Esophagus muscularis mucosa (tissue), 4 donors: ENCODE measurements at regions not wholly inside any gene's neighbourhood (a gene's known extent, or its start where the extent isn't known, plus 50 kb on each side); places are given as distances from the start of the nearest gene placed in this dataset.
"Not testable (repeated sequence)": the region's sequence is repeated elsewhere in the genome, so short reads cannot be mapped to it uniquely, and the experiment has no call there.

Source experiments
- DNase-seq: peaks from one replicate; pipeline ENCODE4 v3.0.0-alpha.2; 2017; ENCODE audit errors: extremely low spot score
- H3K27ac ChIP-seq, 4 donors: fragments of 200-600 bp; sonication (generic); replicated peaks in 1 of 4; 1 replicate in 3 of 4; 2 replicates in 1 of 4; pipeline ENCODE4 v1.5.1; 2016 to 2019; ENCODE audit warnings: mild to moderate bottlenecking in 1 of 4
- H3K27me3 ChIP-seq, 4 donors: fragments of 200-600 bp; sonication (generic); one replicate each; pipeline versions ENCODE4 v1.5.1 to v1.6.0; 2016 to 2019
- H3K36me3 ChIP-seq, 4 donors: fragments of 200-600 bp; sonication (generic); one replicate each; pipeline ENCODE4 v1.5.1; 2016 to 2019
- H3K4me1 ChIP-seq, 4 donors: fragments of 200-600 bp; sonication (generic); one replicate each; pipeline ENCODE4 v1.5.1; 2016 to 2019
- H3K4me3 ChIP-seq, 4 donors: fragments of 200-600 bp; sonication (generic); 1 replicate in 2 of 4; 2 replicates in 2 of 4; pipeline ENCODE4 v1.5.1; 2016 to 2019; ENCODE audit warnings: mild to moderate bottlenecking in 4 of 4, moderate library complexity in 1 of 4
- H3K9me3 ChIP-seq, 4 donors: fragments of 200-600 bp; sonication (generic); 1 replicate in 3 of 4; 2 replicates in 1 of 4; pipeline ENCODE4 v1.5.1; 2016 to 2019
- CTCF ChIP-seq, 3 experiments: fragments of 200-600 bp in 2 of 3; fragments of 450-650 bp in 1 of 3; sonication (generic) in 2 of 3; IDR thresholded peaks; one replicate each; pipeline ENCODE4 v1.5.1; 2017 to 2019; ENCODE audit warnings: antibody characterized with exemption in 3 of 3, mild to moderate bottlenecking in 2 of 3, moderate library complexity in 1 of 3
- EP300 ChIP-seq: sonication (generic); formaldehyde crosslinking; IDR thresholded peaks from one replicate; pipeline ENCODE4 v1.6.1; 2017; ENCODE audit warnings: antibody characterized with exemption
- POLR2A ChIP-seq: fragments of 450-650 bp; IDR thresholded peaks from one replicate; pipeline ENCODE4 v1.6.1; 2017; ENCODE audit warnings: antibody characterized with exemption, moderate library complexity, mild to moderate bottlenecking, low read depth
- POLR2AphosphoS5 ChIP-seq, 2 donors: sonication (generic); formaldehyde crosslinking; IDR thresholded peaks; one replicate each; pipeline ENCODE4 v1.6.1; 2017; ENCODE audit warnings: antibody characterized with exemption in 2 of 2
- WGBS: methylation state at CpG from one replicate; pipeline ENCODE4 v1.1.5; 2018; 5-methylcytosine and 5-hydroxymethylcytosine counted together
- intact Hi-C: fragments of 100-400 bp; cut with DNase I; formaldehyde crosslinking; loops from one replicate; pipeline ENCODE4 v1.15.1; 2023

GRCh38 chr2:239869272-239870155 is 155.6 kb downstream of the NDUFA10 start:
- no peaks in the 10 kb centered on the region for H3K27me3 ChIP-seq
- peaks cover 0 to 4% (median 0%) of the 10 kb centered on the region in 4 donors for H3K4me1 ChIP-seq
- DNase-seq = peak; percentile 66
- WGBS = 91% methylated on average over 24 of the region's 29 CpGs
- no peak overlapping the region for H3K4me3 ChIP-seq
- intact Hi-C loops = no loop called here
- TF ChIP-seq POLR2A (no peak), EP300 (no peak), CTCF (IDR thresholded peaks at IDR 0.05) (no peak), POLR2AphosphoS5 (IDR thresholded peaks at IDR 0.05) (no peak)
- H3K9me3 ChIP-seq = no peaks in the 10 kb centered on the region
- no peaks in the 10 kb centered on the region for H3K36me3 ChIP-seq
- no peak overlapping the region for H3K27ac ChIP-seq

GRCh38 chr2:239868556-239869181 is 156.5 kb downstream of the NDUFA10 start:
- DNase-seq = peak; percentile 77
- H3K27ac ChIP-seq = no peak overlapping the region
- H3K27me3 ChIP-seq = no peaks in the 10 kb centered on the region
- intact Hi-C loops = no loop called here
- H3K4me1 ChIP-seq = no peaks in the 10 kb centered on the region
- no peak overlapping the region for H3K4me3 ChIP-seq
- no peaks in the 10 kb centered on the region for H3K36me3 ChIP-seq
- no peaks in the 10 kb centered on the region for H3K9me3 ChIP-seq
- no peak for TF ChIP-seq POLR2AphosphoS5 (IDR thresholded peaks at IDR 0.05)
- no peak for TF ChIP-seq CTCF (IDR thresholded peaks at IDR 0.05)
- TF ChIP-seq POLR2A = no peak
- TF ChIP-seq EP300 = no peak
- 93% methylated on average over 4 of the region's 4 CpGs for WGBS

GRCh38 chr2:239866778-239867177 is 158.4 kb downstream of the NDUFA10 start:
- Histone ChIP-seq H3K4me1 (no peaks in the 10 kb centered on the region), H3K36me3 (no peaks in the 10 kb centered on the region), H3K9me3 (no peaks in the 10 kb centered on the region), H3K27me3 (no peaks in the 10 kb centered on the region), H3K27ac (no peak overlapping the region), H3K4me3 (no peak overlapping the region)
- no peak for DNase-seq
- WGBS = 90% methylated on average over 3 of the region's 3 CpGs
- intact Hi-C loops = no loop called here
- no peak for TF ChIP-seq CTCF (IDR thresholded peaks at IDR 0.05)
- no peak for TF ChIP-seq POLR2A

GRCh38 chr2:239866350-239866749 is 158.8 kb downstream of the NDUFA10 start:
- intact Hi-C loops = no loop called here
- no peaks in the 10 kb centered on the region for H3K4me1 ChIP-seq
- no peak overlapping the region for H3K4me3 ChIP-seq
- no peak for TF ChIP-seq POLR2A
- H3K27me3 ChIP-seq = no peaks in the 10 kb centered on the region
- 91% methylated on average over 1 of the region's 1 CpG for WGBS
- no peaks in the 10 kb centered on the region for H3K36me3 ChIP-seq
- H3K9me3 ChIP-seq = no peaks in the 10 kb centered on the region
- H3K27ac ChIP-seq = no peak overlapping the region
- peak; percentile 34 for DNase-seq

- H3K4me1 ChIP-seq, DNase-seq, H3K36me3 ChIP-seq, H3K27ac ChIP-seq, H3K27me3 ChIP-seq, H3K4me3 ChIP-seq, H3K9me3 ChIP-seq, intact Hi-C loops: not testable (repeated sequence)
- 91% methylated on average over 5 of the region's 5 CpGs for WGBS
These were observed 159.3 kb downstream of the NDUFA10 start for GRCh38 chr2:239865856-239866255.
